Activated T-cell treated with anti-CD3 and anti-CD28 coated beads for 4 hours (primary cell): ENCODE measurements at regions not wholly inside any gene's neighbourhood (a gene's known extent, or its start where the extent isn't known, plus 50 kb on each side); places are given as distances from the start of the nearest gene placed in this dataset.
"Not testable (repeated sequence)": the region's sequence is repeated elsewhere in the genome, so short reads cannot be mapped to it uniquely, and the experiment has no call there.

Experiments
- DNase-seq: peaks from one replicate; pipeline ENCODE4 v3.0.0-alpha.2; 2020

DNA sequence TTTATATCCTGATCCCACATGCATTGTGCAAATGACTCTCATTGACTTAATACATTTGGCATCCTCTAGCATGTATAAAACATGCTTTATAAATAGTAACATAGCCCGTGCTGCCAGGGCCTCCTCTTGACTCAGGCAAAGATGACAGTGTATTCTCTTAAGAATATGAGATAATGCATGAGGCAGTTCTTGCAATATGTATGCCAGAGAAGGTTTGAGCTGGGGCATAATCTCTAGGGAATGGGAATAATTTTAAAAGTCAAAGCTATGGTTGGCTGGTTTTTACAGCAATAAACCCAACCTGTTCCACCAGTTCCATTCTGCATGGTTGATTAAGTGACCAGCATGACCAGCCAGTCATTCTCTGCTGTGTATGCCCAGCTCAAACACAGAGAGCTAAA, 179.0 kb upstream of the PFN2 start:
- no peak for DNase-seq

DNA sequence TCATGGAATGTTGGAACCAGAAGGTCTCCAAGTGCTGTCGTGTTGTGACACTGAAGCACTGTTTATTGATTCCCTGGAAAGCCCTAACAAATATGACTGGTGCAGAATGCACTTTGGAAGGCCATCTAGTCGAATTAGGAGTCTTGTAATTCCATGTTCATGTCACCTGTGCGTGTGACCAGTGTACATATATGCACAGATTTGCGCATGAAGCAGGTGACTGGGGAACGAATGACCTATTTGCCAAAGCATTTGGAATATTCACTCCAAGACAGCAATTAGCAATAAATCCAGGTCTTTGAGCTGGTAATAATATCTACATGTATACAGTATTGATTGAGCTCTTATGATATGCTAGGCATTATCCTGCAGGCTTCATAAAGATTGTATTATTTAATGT, 177.5 kb upstream of the PFN2 start:
- DNase-seq, result no peak

DNA sequence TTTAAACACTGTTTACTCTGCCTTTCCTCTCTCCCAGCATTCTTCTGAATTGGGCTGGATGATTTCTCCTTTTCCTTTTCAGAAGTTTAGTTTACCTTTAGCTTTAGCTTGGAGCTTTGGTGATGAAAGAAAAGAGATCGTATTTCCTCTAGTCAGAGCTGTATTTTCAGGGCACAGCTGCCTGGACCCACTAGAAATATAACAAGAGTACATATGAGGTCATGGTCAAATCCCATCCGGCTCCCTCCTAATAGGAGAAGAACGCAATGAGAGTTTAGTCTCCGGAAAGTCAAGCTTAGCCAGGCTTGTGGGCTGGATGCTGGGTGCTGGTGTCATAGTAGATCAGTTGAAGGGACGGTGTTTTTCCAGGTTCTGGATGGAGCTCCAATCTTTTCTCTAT, 177.1 kb upstream of the PFN2 start:
- DNase-seq, result no peak

DNA sequence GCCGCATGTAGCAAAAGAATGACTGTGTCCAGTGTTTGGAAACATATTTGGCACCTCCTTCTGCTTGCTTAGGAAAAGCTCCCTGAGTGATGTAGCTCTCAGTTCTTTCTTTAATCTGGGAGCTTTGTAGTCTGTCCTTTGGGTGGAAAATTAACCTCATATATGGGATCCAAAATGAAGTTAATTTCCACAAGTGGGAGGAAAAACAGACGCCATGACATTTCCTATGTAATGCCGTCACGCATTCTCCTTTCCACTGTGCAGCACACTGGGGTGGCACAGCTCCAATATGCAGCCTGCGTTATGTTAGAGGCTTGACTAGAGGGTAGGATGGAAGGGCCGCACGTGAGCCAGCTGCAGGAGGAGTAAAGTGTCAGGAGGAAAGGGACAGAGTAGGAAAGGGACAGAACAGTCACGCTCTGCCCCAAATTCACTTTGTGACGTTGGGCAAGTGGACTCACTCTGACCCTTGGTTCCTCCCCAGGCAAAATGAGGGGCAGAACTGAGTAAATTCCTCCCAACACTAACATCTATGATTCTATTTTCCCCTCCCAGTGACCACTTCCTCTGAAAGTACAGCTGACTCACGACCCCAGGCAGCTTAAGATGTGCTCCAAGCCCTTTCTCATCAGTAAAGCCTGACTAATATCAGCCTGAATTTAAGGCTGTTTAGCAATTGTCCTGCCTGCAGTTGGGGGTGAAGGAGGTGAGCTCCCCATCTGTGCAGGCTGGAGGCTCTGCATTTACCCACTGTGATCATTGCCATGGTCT, 176.5 kb upstream of the PFN2 start:
- no peak for DNase-seq

DNA sequence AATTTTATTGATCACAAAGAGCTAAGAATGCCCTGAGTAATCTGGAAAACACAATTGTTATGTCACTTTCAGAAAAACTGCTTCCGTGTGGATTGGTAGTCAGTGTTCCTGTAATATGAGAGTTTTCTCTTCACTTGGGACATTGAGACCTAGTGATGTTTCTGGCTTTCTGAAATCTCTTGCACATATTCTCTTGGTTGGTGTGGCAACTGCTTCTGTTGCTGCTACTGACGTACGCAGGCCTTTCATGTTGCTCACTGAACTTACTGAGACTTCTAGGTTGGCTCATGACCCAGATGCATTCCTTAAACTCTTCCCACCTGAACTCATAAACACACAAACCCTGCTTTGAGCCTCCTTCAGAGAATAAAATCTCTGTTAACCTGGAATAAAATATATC, 175.0 kb upstream of the PFN2 start:
- DNase-seq, result no peak

DNA sequence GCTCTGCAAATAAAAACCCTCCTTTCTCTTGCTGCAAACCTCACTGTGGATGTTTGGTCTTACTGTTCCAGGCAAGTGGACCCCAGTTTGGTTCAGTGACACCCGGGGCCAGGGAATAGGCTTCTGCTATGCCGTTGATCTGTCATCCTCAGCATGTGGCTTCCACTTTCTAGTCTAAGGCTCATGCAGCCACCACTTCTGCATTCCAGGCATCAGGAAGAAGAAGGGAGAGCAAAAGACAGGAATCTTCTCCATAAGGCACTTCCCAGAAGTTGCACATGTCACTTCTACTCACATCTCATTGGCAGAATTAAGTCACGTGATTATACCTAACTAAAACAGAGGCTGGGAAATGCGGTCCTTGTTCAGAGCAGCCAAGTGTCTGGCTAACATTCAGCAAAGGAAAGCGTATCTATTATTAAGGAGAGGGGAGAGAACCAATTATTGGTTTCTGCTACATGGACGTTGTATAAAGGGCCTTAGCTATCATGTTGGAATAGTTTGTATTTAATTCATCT, 173.6 kb upstream of the PFN2 start:
- no peak for DNase-seq

DNA sequence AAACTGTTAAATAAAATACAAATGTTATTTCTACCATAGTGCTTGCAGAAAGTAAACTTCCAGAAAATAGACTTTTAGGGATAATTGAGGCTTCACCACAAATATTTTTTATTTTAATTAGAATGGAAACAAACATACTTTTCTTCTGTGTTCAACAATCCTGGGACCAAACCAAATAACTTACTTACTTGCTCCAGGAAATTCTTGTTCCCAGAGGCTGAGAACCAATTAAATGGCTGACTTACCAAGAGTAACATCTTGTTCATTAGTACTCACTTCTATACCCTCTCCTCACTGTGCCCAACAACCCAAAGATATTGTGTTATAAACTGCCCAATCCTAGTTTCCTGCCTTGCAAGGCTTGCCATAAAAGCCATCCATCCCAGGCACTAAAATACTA, 172.2 kb upstream of the PFN2 start:
- DNase-seq, result no peak

DNA sequence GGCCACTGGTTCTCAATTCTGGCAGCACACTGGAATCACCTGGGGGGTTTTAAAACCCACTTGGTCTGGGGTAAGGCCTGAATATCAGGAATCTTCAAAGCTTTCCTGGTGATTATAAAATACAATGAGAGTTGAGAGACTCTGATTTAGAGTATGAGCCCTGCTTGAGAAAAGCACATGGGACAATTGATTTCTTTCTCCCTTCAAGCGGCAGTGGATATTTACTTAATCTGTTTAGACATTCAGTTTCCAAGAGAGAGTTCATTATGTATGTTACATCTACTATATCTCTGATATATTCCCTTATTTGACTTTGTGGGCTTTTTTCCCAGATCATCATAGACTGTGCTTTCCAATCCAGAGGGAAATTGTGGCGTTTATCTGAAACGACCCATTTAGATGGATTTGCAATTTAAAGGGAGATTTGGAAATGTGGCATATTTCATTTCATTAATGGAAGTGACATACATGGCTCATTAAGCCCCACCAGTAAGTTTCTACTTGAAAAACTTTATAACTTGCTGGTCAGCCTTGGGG, 171.2 kb upstream of the PFN2 start:
- no peak for DNase-seq

DNA sequence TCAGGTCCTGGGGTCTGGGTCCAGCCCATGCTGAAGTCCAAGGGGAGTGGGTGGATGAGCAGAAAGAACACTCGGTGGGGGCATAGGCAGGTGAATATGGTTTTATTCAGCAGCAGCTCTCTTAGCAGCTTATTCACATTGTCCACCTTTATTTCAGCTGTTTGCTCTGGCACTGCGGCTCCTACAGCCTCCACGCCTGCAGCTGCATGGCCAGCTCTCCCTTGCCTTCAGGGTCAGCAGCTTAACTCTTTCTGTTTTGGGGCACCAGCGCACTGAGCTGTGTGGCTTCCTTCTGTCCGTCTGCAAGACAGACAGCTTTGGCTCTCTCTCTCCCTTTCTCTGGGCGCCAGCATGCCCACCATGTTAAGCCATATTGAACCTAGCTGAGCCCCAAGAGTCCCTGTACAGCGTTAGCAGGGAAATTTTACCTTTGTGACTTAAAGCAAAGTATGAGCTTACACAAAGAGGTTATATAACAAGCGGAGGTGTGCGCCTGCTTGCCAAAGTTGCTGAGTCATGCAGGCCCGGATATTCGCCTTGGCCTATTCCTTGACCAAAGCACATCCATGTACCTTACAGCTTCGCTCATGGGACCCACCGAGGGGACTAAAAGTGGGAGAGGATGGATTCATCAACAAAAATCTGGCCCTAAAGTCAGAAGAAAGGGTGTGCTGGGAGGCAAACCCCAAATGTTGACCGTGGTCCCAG, 170.1 kb upstream of the PFN2 start:
- DNase-seq, result no peak

DNA sequence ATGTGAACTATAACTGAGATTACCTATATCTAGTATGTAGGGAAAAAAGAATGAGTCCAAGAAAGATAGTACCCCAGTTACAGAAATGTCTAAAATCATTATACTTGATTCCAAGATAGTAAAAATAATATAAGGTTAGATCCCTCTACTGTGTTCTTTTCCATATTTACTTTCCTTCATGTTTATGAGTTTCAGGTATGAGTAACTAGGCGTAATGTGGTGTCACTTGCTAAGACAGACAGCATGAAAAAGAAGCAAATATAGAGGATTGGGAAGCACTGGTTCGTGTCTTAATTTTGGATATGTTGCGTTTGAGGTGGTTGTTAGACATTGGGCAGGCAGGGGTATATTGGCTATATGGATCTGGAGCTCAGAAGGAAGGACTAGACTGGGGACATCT, 168.1 kb upstream of the PFN2 start:
- no peak for DNase-seq

DNA sequence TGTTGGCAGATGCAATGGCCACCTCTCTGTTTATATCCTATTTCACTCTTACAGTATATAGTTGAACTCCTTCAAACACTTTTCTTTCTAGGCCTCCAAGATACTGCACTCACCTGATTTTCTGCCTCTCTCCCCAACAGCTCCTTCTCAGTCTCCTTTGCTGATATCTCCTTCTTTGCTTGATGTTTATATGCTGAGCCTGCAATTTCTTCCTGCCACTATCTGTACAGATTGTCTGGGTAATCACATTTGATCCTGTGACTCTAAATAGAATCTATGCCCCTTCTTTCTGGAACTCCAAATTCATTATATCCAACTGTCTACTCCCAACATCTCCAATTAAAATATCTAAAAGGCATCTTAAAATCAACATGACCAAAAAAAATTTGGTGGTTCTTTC, 165.5 kb upstream of the PFN2 start:
- DNase-seq, result no peak

DNA sequence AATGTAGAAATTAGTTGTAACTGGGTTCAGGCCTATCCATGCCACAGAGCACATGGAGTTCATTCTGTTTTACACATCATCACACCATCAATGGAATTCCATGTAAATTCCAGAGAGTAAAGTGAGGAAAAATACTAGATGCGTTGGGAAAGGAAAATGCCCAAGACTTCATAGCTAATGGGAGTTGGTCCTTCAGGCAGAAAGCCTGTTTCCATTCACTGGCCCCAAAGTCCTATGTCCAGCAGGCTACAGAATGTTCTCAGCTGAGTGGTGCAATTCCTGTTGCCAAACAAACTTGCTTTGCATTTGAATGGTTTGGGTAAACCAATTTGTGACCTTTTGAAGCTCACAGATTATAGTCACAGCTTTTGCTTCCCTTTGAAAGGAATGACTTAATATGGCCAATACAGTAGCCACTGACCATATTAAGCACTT, 164.6 kb upstream of the PFN2 start:
- no peak for DNase-seq

DNA sequence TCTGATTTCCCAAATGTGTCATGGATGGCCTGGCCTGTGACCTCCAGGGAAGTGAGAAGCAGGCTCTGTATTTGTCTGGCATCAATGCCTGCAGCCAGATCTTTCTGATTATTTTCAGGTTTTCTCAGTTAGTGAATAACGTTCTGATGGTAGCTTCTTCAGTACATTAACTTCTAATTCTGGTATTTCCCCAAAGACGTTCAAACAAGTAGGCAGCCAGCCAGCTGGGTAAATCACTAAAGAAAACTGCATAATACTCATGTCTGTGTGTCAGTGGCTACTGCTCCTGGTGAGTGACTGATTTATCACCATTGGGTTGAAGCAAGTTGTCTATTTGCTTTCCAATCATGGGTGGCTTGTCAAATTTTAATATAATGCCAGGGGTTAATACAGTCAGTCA, 162.6 kb upstream of the PFN2 start:
- no peak for DNase-seq

DNA sequence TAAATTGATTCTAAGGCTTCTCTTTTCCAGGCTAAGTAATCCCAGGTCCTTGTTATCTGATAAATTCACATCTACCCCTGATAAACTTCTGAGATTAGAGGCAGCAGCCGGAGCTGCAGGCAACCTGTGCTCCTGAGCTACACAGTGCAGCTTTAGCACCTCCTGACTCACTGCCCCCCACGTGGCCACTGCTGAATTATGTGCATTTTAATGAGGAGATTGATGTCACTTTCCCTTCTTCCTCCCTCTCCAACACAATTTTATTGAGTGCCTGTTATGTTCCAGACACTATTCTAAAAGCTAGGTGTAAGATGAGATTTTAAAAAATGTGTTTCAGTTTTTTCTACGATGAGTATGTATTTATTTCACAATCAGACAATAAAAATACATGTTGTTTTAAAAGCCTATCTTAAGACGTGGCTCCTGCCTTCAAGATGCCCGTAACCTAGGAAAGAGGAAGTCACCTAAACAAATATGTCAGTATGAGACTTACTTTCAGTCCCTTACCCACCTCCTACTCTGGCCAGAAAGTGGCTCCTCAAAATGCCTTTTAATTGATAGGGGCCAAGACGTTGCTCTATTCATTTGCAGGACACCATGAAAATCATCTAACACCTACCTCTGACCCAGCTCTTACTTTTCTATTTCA, 161.5 kb upstream of the PFN2 start:
- no peak for DNase-seq

DNA sequence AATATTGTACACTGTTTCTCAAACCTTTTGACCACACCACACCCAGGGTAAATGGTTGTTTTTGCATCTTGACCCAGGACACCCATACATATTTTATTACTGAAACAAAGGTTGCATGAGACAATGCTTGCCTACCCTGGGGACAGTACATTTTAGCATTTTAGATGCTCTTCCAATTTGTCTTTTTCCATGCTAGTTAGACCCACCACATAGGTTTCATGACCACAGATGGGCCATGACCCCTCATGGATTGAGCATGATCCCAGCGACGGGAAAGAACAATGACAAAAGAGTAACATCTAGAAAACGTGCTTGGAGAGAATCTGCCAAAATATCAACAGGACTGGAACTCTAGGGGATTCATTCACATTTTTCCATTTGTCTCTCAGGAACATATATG, 161.0 kb upstream of the PFN2 start:
- no peak for DNase-seq

DNA sequence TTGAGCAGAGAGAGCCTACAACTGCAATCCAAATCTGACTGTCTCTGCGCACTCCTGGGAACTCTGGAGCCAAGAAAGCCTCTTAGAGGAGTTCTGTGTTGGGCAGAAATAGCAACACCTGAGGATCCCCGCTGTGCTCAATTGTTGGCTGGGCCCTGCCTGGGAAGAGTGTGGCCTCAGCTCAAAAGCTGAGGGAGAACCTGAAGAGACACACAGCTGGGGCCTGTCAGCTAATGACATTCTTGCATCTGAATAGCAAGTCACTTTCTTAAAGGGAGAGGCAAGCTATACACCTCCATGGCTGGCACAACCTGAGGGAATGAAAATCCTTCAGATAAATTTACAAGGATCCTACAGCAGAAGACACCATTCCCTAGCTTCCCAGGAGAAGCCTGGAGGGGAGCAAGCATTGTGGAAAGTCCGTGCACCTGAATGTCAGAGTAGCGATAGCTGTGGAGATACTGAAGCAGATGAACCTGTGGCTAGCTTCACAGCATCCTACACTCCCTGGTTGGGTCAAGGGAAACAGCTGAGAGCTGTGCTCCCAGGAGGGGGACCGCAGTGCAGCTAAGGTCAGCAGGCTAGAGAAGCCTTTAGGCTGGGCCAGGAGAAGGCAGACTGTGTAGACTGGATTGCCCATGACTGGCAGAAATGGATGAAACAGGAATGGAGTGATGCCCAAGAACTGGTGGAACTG, 159.9 kb upstream of the PFN2 start:
- no peak for DNase-seq

DNA sequence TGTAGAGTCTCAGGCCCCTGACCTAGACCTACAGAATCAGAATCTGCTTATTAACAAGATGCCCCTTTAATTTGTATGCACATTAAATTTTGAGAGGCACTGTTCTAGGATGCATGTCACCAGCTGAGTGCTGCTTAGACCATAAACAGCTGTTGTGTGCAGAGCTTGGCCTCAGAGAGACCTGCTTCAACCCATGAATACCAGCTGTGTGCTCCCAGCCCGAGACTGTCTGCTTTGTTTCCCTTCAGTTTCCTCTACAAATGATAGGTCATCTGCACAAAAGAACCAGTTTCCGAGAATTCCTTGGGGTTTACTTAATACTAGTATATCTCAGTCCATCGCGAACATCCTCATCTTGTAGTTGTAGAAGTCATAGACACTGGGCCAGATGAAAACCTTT, 158.5 kb upstream of the PFN2 start:
- DNase-seq, result no peak

DNA sequence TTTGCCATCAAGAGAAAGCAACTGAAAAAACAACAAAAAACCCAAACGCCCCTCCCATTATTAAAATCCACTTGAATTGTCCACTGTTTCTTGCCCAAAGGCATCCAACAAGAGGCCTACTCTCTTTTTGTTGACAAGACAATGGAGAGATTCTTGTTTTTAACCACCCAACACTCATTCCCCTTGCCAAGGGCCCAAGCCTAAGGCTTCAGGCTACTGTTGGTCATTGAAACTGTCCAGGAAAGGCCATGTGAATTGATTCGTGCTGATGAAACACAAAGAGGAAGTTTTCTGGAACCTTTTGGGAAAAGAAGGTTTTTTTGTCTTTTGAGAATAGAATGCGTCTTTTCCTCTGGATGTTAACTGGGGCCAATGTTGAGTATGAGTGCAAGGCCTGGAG, 157.4 kb upstream of the PFN2 start:
- no peak for DNase-seq

DNA sequence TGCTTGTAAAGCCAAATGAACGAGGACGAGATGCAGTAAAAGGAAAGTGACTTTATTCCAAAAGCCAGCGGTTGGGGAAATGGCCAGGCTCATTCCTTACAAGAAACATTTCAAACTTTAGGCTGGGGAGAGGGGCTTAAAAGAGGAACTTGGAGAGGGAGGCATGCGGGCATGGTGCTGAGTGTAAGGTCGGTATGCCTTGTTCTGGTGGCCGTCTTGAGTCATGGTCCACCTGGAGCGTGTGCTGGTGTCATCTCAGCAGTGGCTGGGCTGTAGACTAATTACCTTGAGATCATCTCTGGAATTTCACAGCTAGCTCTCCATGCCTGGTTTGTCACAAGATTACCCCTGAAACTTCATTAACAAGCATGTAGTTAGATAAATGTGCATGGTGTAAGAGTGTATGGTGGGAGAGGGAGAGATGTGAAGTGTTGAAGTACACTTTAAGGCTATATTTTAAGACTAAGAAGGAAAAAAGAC, 156.4 kb upstream of the PFN2 start:
- DNase-seq, result no peak

DNA sequence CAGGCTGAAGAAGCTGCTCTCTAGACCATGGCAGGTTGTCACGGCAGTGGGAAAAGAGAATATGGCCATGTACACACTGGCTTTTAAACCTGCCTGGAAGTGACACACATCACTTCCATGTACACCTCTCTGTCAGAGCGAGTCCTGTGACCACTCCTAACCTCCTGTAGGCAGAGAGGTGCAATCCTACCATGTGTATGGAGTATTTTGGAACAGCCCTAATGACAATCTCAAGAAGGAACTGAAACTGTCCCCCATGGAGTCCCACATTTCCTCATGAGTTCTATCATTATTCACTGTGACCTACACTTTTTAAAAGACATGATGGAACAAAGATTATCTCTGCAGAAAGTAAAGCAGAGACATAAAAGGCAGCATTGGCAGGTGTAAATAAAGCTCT, 153.4 kb upstream of the PFN2 start:
- no peak for DNase-seq

DNA sequence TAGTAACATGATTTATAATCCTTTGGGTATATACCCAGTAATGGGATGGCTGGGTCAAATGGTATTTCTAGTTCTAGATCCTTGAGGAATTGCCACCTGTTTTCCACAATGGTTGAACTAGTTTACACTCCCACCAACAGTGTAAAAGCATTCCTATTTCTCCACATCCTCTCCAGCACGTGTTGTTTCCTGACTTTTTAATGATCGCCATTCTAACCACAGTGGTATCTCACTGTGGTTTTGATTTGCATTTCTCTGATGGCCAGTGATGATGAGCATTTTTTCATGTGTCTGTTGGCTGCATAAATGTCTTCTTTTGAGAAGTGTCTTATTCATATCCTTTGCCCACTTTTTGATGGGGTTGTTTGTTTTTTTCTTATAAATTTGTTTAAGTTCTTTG, 152.6 kb upstream of the PFN2 start:
- DNase-seq, result not testable (repeated sequence)

DNA sequence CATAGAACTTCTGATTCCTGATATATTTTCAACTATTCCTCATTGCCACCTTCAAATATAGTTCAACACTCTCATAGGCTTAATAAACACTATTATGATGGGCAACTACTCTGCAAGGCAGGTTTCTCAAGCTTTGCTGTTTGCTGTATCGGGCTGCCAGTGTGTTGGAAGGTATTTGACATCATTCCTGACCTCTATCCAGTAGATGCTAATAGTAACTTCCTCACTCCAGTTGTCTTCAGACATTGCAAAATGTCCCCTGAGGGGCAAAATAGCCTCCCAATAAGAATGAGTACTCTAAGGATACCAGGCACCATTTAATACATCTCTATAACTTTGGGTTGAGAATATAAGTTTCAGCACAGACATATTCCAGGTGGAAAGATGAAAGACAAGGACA, 147.5 kb upstream of the PFN2 start:
- no peak for DNase-seq

DNA sequence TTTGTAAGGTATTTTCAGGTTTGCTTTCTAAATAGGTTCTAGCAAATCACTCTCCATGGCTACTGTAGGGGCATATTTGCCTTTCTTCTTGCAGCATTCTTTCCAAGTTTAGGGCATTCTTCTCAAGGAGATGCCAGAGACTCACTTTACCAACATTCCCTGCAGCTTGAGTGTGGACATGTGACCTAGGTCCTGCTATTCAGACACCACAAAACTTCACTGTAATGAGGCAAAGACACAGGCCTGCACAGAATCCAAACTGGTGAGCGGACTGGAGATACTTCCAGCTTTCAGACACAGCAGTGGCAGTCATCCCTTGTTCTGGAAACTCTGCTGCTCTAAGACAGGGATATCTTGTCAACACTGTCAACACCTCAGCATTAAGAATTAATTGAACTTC, 146.4 kb upstream of the PFN2 start:
- DNase-seq, result no peak
